CD4-positive, alpha-beta T cell treated with Interleukin-21 for 1 hour (primary cell): ENCODE measurements at regions not wholly inside any gene's neighbourhood (a gene's known extent, or its start where the extent isn't known, plus 50 kb on each side); places are given as distances from the start of the nearest gene placed in this dataset.
"Not testable (repeated sequence)": the region's sequence is repeated elsewhere in the genome, so short reads cannot be mapped to it uniquely, and the experiment has no call there.

Experiments
- DNase-seq: peaks from one replicate; pipeline ENCODE4 v3.0.0-alpha.2; 2020

- DNase-seq: no peak
Observed at GRCh38 chr10:33952692-33953360, 618.4 kb upstream of the NRP1 start.

- no peak for DNase-seq
Observed at GRCh38 chr10:33950206-33950605, 615.7 kb upstream of the NRP1 start.

DNA sequence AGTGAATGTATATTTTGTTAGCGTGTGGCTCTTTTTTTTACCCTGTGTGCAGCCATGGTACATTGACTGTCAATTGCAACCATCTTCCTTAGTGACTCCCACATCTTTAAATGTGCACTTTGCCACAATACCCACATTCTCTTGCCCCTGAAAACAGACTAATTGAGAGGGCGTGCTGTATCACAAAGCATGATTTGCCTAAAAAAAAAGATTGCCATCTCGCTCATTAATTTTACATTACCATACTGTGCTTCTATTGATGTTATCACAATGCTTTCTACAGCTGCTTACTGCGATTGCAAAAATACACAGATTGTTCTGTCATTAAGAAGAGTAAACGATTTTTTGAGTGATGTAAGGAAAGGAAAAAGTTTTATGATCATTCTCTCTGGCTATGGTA is 613.1 kb upstream of the NRP1 start:
- DNase-seq: no peak

DNA sequence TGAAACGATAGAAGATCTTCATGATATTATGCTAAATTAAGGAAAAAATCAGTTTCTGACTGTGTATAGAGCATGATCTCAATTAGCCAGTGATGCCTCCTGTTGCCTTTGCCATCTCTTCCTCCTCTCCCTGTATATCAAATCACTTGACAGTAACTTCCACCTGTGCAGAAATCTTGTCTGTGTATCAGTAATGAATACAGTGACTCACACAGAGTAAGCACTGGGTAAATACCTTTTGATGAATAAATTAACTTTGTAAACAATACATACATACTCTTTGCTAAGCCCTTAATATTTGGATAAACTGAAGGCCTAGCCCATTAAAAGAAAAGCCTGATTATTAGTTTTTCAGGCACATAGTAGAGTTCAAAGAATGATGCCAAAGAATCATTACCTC is 610.6 kb upstream of the NRP1 start:
- DNase-seq: no peak

DNA sequence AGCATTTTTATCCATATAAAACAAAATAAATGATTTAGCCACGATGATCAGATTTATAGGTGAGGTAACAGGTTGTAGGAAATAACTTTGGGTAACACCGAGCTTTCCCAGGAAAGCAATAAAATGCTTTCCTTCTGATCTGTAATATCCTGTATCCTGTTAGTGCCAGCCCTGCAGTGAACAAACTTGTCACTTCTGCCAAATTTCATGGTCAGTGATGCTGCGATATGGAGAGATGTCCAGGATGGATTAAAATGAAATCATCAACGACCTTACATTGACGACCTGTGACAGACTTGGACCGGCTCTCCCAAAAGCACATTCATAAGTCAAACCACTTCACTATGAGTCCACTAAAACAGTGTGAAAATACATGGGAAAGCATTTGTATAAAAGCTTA is 608.0 kb upstream of the NRP1 start:
- no peak for DNase-seq

DNA sequence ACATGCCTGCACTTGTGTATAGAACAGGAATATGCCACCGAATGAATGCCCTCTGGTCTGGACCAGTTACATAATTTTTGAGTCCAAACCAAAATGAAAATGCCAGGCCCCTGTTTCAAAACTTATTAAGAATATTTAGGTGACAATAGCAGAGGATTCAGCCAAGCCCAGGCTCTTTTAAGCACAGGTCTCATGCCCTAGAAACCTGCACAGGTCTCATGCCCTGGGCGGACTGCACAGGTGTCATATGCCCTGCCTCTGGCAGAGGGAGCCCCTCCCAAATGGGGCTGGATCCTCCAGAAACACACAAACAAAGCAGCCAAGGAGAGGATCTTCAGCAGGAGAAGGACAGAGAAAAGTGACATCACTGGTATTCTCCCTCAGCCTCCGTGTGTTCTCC is 605.4 kb upstream of the NRP1 start:
- DNase-seq: no peak

DNA sequence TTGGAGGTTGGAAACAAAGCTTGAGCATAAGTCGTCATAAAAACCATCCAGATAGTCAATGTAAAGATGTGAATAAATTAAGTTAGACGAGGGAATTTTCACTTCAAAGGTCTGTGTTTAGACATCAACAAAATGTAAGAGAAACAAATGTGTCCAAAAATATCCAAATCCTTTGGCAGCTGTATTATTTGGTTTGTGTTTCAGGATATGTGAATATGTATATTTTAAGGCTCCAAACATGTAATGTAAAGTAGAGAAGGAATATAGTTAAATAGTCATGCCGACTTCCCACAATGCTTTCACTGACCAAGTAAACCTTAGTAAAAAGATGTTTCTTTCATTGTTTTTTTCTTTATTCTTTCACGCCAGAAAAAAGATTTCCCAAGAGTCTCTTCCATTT is 604.9 kb upstream of the NRP1 start:
- DNase-seq: no peak

GRCh38 chr10:33938001-33938400 is 603.5 kb upstream of the NRP1 start:
- DNase-seq: no peak

DNA sequence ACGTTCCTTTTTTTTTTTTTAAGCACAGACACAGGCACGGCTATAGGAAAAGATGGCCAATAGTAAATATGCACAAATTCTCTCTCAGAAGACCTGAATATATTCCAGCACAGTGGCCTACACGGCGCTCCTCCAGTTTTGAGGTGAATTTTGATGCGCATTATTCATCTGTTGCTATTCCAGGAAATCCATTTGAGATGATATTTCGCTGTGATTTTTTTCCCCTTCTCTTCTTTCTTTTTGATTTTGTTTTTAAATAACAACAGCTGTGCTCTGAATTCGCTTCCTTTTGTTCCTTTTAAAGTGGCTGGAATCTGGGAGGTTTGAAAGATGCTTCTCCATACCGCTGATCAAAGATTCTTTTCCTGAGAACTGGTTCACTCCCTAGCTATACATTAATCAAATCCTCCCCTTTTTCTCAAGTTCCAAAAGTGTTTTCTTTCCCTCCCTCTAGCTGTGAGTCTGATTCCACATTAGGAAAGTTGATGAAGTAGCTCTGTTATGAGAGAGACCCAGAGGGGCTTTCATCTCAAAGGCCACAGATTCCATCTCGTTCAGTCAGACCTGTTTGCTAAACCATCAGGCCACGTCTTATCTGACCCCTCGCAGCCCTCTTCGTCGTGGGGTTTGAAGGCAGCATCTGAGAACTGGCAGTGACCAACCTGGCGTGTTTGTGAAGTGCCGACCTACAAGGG is 602.7 kb upstream of the NRP1 start:
- no peak for DNase-seq

DNA sequence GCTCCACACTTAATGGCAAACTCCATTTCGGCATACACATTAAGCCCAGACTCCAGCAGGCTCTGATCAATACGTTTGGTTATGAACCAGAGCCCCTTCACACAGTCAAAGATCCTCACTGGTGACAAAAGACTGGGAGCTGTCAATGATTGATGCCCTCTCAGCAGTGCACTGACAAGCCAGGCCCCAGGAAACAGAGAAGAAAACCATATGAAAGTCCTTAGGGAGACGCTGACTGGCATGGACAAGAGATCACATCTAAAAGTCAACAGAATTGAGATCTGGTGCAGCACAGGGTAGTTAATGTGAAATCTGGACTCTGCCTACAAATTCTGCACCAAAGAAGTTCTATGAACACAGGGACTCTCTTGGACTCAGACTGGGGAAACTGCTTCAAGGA is 600.9 kb upstream of the NRP1 start:
- DNase-seq: no peak

- no peak for DNase-seq
Observed at GRCh38 chr10:33930079-33930478, 595.6 kb upstream of the NRP1 start.

- no peak for DNase-seq
Observed at GRCh38 chr10:33927347-33927746, 592.9 kb upstream of the NRP1 start.

GRCh38 chr10:33921970-33922605 is 587.6 kb upstream of the NRP1 start:
- no peak for DNase-seq

DNA sequence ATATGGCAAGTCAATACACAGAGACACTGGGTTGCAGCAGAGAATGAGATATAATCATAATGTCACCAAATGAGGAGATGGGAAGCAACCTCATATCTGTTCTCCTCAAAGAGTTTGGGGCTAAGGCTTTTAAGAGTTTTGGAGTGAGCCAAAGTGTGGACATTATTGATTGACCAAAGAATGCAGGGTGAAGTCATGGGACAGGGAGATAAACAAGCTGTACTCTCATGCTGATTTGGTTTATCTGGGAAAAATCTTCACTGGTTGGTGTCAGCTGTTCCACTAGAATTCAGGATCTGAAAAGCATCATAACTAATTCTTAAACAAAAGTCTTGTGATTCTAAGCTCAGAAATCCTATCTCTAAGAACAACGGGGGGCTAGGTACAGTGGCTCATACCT is 585.9 kb upstream of the NRP1 start:
- no peak for DNase-seq

GRCh38 chr10:33919244-33919643 is 584.8 kb upstream of the NRP1 start:
- no peak for DNase-seq

- no peak for DNase-seq
Observed at GRCh38 chr10:33917069-33917780, 582.8 kb upstream of the NRP1 start.

DNA sequence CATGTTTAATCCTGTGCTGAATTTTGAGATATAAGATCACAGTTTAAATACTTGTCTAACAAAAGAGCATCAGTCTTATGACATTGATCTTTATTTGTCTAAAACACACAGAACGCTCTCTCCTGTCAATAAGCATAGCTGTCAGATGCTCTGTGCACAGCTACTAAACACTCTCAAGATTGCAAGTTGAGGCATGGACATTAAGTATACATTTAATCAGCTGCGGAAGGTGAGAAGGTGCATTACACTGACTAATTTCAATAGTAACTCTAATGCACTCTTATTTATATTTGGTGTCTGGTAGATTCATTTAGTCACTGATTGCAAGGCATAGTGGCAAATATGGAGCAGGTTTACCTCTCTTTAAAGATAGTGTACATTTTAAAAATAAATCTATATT is 580.3 kb upstream of the NRP1 start:
- no peak for DNase-seq

DNA sequence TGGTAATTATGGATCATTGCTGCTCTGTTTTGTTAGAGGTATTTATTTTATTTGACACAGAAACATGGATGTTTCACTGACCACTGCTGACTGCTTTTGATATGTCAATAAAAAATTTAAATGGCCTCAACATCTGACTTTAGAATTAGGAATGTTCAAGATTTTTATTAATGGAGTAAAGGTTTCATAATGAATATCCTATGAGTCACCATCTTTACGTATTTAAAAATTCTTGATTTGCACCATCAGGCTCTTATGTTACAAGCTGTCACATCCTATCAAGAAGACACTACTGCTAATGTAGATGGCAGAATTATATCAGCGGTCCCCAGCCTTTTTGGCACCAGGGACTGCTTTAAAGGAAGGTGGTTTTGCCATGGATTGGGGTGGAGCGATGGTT is 578.7 kb upstream of the NRP1 start:
- no peak for DNase-seq

GRCh38 chr10:33909476-33909875 is 575.0 kb upstream of the NRP1 start:
- not testable (repeated sequence) for DNase-seq

- DNase-seq: no peak
Observed at GRCh38 chr10:33901166-33901565, 566.7 kb upstream of the NRP1 start.

- no peak for DNase-seq
Observed at GRCh38 chr10:33900596-33900995, 566.1 kb upstream of the NRP1 start.

DNA sequence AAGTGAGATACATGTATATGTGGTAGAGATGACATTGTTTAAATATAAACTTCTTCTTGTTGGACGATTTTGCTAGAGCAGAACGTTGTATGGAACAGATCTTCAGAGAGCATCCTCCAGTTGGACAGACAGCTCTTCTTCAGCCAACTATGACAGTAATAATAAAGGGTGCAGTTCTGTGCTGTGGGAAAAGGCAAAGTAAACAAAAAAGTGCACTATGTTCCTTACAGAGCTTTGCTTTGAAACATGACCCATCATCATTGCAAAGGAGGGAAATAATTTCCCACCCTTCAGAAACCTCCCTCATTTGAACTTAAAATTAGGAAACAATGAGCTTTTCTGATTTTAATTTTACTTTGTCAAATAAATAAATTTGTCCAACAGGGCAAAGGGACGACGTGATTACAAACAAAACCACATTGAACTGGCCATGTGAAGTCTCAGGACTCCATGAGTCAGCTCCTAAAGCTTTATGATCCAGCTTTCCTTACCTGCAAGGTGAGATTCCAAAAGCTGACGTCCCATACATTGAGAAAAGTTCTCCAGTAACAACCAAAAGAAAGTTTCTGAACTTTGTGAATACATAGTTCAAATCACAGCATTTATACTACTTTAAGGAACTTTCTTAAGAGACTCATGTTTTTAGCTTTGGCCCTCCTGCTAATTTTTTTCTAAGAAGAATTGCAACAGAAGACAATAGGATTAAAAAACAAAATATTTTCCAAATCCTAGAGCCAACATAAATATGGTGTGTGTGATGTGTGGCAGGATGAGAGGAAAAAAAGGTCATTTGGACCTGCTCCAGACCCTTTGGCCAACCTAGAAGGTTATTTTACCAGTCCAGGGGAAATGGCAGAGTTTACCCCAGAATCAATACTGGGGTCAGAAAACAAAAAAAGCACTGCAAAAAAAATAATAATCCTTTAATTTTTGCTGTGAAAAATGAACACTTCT is 565.4 kb upstream of the NRP1 start:
- DNase-seq: no peak

- no peak for DNase-seq
Observed at GRCh38 chr10:33897291-33897752, 562.9 kb upstream of the NRP1 start.
